Activated T-cell treated with anti-CD3 and anti-CD28 coated beads for 48 hours (primary cell): ENCODE measurements at regions not wholly inside any gene's neighbourhood (a gene's known extent, or its start where the extent isn't known, plus 50 kb on each side); places are given as distances from the start of the nearest gene placed in this dataset.

Experiments used
- DNase-seq: peaks from one replicate; pipeline ENCODE4 v3.0.0-alpha.2; 2020; ENCODE audit warnings: low read depth

GRCh38 chr4:12873351-12873750 is 610.8 kb downstream of the RAB28 start:
- DNase-seq, result no peak

GRCh38 chr4:12861422-12861821 is 622.7 kb downstream of the RAB28 start:
- DNase-seq, result no peak

GRCh38 chr4:12852338-12853307 is 631.5 kb downstream of the RAB28 start:
- DNase-seq, result no peak

- no peak for DNase-seq
These were observed 637.8 kb downstream of the RAB28 start for GRCh38 chr4:12846368-12846767.

GRCh38 chr4:12844141-12844540 is 640.0 kb downstream of the RAB28 start:
- DNase-seq, result no peak

GRCh38 chr4:12827966-12828365 is 656.2 kb downstream of the RAB28 start:
- DNase-seq, result no peak

GRCh38 chr4:12791536-12791935 is 692.6 kb downstream of the RAB28 start:
- no peak for DNase-seq

GRCh38 chr4:12787261-12787660 is 696.9 kb downstream of the RAB28 start:
- DNase-seq, result no peak

GRCh38 chr4:12778706-12779105 is 705.4 kb downstream of the RAB28 start:
- DNase-seq, result no peak

- DNase-seq, result no peak
These were observed 705.9 kb downstream of the RAB28 start for GRCh38 chr4:12778191-12778590.

- DNase-seq, result no peak
These were observed 713.8 kb downstream of the RAB28 start for GRCh38 chr4:12770351-12770750.

- no peak for DNase-seq
These were observed 722.4 kb downstream of the RAB28 start for GRCh38 chr4:12761694-12762093.

GRCh38 chr4:12747154-12747553 is 737.0 kb downstream of the RAB28 start:
- DNase-seq, result no peak

GRCh38 chr4:12746221-12746620 is 737.9 kb downstream of the RAB28 start:
- DNase-seq, result no peak

GRCh38 chr4:12734586-12734985 is 749.6 kb downstream of the RAB28 start:
- DNase-seq, result no peak

- no peak for DNase-seq
These were observed 754.8 kb downstream of the RAB28 start for GRCh38 chr4:12729384-12729783.

- DNase-seq, result no peak
These were observed 759.6 kb downstream of the RAB28 start for GRCh38 chr4:12724510-12724909.

GRCh38 chr4:12723849-12724447 is 760.2 kb downstream of the RAB28 start:
- no peak for DNase-seq

GRCh38 chr4:12716896-12717295 is 767.2 kb downstream of the RAB28 start:
- DNase-seq, result no peak

GRCh38 chr4:12712648-12713339 is 771.3 kb downstream of the RAB28 start:
- no peak for DNase-seq

- DNase-seq, result no peak
These were observed 776.6 kb downstream of the RAB28 start for GRCh38 chr4:12707381-12708175.

GRCh38 chr4:12703036-12703435 is 781.1 kb downstream of the RAB28 start:
- no peak for DNase-seq
